ENCODE measurements at regions not wholly inside any gene's neighbourhood (a gene's known extent, or its start where the extent isn't known, plus 50 kb on each side); places are given as distances from the start of the nearest gene placed in this dataset.

GRCh38 chr4:179114615-179115014 lies 1672.4 kb upstream of the AGA start:
- H4K20me1 ChIP-seq (ENCODE audit: insufficient read depth, low read length) = no peaks in the 10 kb centered on the region
- POLR2A ChIA-PET (ENCODE audit: unreplicated experiment) = no interaction called here
- dilution Hi-C loops (cut with HindIII; ENCODE audit: low sequenced_read_pairs, unreplicated experiment) = no loop called here
- ATAC-seq (ENCODE audit: low read depth) = no peak
- H2BK20ac ChIP-seq (ENCODE audit: low read depth, low read length) = no peak overlapping the region
- no peak overlapping the region for H2BK15ac ChIP-seq (ENCODE audit: low read depth, low read length)
- no peak overlapping the region for H3K4ac ChIP-seq (ENCODE audit: low read depth, low read length)
- no peak overlapping the region for H3K23ac ChIP-seq (ENCODE audit: low read depth, low read length)
- no TSS peak for BruUV-seq (replicated peaks)
- no peak overlapping the region for H4K8ac ChIP-seq (ENCODE audit: low read depth in 2 of 2, low read length in 2 of 2)
- no peaks in the 10 kb centered on the region; the same call in 1 of the 2 replicates for H3K4me1 ChIP-seq (ENCODE audit: control insufficient read depth, insufficient read depth, low read length)
- no peak overlapping the region for H3K18ac ChIP-seq (ENCODE audit: low read depth, low read length)
- no peak overlapping the region for H3K14ac ChIP-seq (replicated peaks; ENCODE audit: low read depth, low read length)
- no CpG with 5 or more reads among the region's 1 CpG for WGBS, 2 experiments (ENCODE audit: extremely low coverage in 2 of 2, insufficient read length in 1 of 2)
- no peak overlapping the region for H4K91ac ChIP-seq (ENCODE audit: insufficient read depth, low read depth, low read length)
- H3K36me3 ChIP-seq (ENCODE audit: control insufficient read depth, insufficient read depth, low read length) = no peaks in the 10 kb centered on the region
- TF ChIP-seq RFX5 (IDR thresholded peaks at IDR 0.05; ENCODE audit: low read depth, low read length) = no peak
- TF ChIP-seq, protein P1, sequence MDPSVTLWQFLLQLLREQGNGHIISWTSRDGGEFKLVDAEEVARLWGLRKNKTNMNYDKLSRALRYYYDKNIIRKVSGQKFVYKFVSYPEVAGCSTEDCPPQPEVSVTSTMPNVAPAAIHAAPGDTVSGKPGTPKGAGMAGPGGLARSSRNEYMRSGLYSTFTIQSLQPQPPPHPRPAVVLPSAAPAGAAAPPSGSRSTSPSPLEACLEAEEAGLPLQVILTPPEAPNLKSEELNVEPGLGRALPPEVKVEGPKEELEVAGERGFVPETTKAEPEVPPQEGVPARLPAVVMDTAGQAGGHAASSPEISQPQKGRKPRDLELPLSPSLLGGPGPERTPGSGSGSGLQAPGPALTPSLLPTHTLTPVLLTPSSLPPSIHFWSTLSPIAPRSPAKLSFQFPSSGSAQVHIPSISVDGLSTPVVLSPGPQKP (IDR thresholded peaks at IDR 0.05; ENCODE audit: borderline replicate concordance, low read depth, low read length) = no peak
- no peak overlapping the region for H4K5ac ChIP-seq (ENCODE audit: low read depth, low read length)
- DNase-seq = no peak
- H2BK5ac ChIP-seq (ENCODE audit: low read depth, low read length, poor library complexity, severe bottlenecking) = no peak overlapping the region
- no peaks in the 10 kb centered on the region for H3K79me1 ChIP-seq (ENCODE audit: low read depth in 1 of 2, low read length in 2 of 2)
- no peak overlapping the region for H3K27ac ChIP-seq (ENCODE audit: insufficient read depth, low read length)
- H2AFZ ChIP-seq (replicated peaks; ENCODE audit: low read length, poor library complexity) = no peak overlapping the region
- H3K9me3 ChIP-seq (ENCODE audit: control insufficient read depth, insufficient read depth, low read length) = no peaks in the 10 kb centered on the region
- no peak overlapping the region for H2BK120ac ChIP-seq (ENCODE audit: low read depth, low read length)
- H3K27me3 ChIP-seq (ENCODE audit: control insufficient read depth, insufficient read depth, low read length) = no peaks in the 10 kb centered on the region
- no peak overlapping the region for H3K9ac ChIP-seq (ENCODE audit: low read depth, low read length)
- H3K56ac ChIP-seq (ENCODE audit: extremely low read depth, insufficient read depth, low read length) = no peak overlapping the region
- intact Hi-C loops (cut with micrococcal nuclease) = no loop called here
- in situ Hi-C loops (cut with MboI; ENCODE audit: low sequenced_read_pairs) = no loop called here
- H3K4me2 ChIP-seq (ENCODE audit: low read depth, low read length) = no peak overlapping the region
- CTCF ChIA-PET = no interaction called here
- H2AK9ac ChIP-seq (replicated peaks; ENCODE audit: low read depth, low read length, poor library complexity) = no peak overlapping the region
- no peak overlapping the region for H2AK5ac ChIP-seq (ENCODE audit: low read depth, low read length)
- no peak overlapping the region for H3K4me3 ChIP-seq (ENCODE audit: insufficient read depth, low read depth, low read length)
- no peaks in the 10 kb centered on the region for H3K9me1 ChIP-seq (ENCODE audit: insufficient read depth, low read length)

All from IMR-90 (cell line).